Stimulated activated CD4-positive, alpha-beta T cell treated with anti-CD3 and anti-CD28 coated beads, Interleukin-4, amount 100 ng/mL, for 24 hours (primary cell): ENCODE measurements at regions not wholly inside any gene's neighbourhood (a gene's known extent, or its start where the extent isn't known, plus 50 kb on each side); places are given as distances from the start of the nearest gene placed in this dataset.

ENCODE experiments used
- DNase-seq: peaks from one replicate; pipeline ENCODE4 v3.0.0-alpha.2; 2020

DNA sequence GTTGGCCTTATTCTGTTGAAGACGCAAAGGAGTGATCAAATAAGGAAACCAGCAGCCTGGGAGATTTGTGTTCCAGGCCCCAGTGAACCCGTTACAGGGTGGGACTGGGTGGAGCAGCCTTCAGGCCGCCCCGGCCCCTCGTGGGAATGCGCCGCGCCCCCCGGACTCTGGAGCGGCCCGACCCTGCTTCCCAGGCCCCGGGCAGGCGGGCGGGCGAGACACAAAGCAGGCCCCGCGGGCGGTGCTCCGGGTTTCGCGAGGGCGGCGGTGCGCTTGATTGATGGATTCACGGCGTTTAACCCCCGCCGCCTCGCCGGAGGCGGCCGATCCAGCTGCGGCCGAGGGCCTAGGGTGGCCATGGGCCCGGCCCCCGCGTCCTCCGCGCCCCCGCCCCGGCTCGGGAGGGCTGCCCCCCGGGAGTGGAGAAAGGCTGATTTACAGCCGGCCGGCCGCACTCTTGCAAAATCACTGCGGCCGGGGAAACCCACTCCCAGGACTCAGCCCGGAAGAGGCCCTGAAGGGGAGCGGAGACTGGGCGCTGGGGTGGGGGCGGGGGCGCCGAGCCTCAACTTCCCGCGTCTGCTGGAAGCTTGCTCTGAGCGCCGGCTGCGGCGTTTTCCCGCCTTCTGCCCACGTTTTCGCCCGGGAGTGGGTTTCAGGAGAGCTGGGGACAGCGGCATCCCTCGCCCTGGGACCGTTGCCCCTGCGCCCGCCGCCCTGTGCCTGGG, 299.6 kb upstream of the NFE2L3 start:
- no peak for DNase-seq

DNA sequence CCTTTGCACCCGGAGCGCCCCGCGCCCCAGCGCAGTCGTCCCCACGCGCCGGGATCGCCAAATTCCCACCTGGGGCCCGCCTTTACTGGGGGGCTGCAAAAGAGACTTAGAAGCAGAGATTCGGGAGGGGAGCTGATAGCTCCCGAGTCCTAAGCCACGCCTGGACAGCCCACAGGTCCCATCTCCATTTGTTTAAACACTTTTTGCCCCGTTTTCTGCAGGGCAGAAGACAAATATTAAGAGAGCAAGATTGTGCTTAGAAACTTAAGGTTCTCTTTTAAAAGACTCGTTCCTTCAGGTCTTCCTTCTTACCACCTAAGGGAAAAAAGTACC, 299.1 kb upstream of the NFE2L3 start:
- DNase-seq: no peak

- DNase-seq: no peak
Observed at GRCh38 chr7:25853314-25853713, 298.7 kb upstream of the NFE2L3 start.

GRCh38 chr7:25854059-25854458, 297.9 kb upstream of the NFE2L3 start:
- DNase-seq: no peak

DNA sequence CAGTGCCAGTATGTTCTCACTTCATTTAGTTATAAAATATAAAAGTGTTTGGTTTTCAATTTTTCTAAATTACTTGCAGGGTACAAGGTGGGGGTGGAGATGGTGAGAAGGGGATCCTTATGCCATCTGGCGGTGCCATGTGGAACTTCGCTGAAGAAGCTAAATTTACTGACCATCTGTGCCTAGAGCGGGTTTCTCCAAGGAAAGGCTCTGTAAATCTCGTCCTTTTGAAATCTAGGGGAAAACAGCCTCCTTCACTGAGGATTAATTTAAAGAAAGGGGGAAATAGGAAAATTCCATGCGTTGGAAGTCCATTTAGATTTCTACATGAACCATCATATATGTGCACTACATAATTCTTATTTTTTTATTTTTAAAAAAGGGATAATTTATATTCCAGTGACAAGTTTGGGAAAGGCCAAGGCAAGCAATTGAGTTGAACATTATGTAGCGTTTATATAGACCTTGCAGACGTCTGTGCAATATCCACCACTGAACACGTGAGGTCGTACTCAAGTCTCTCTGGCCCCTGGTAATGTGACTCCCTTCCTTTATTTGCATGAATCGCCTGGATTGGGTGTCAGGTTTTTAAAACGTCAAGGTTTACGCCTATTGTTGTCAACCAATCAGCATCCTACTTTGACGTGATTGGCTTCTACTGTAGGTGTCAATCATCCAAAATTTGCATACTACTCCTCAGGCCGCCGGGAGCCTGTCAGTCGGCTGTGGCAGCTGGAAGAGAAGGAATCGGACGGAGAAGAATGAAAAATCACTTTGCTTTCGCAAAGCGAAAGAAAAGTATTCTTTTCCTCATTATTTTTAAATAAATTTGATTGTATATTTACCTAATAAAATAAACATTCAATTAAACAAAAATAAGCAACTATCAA, 297.1 kb upstream of the NFE2L3 start:
- peak; percentile 16 for DNase-seq

DNA sequence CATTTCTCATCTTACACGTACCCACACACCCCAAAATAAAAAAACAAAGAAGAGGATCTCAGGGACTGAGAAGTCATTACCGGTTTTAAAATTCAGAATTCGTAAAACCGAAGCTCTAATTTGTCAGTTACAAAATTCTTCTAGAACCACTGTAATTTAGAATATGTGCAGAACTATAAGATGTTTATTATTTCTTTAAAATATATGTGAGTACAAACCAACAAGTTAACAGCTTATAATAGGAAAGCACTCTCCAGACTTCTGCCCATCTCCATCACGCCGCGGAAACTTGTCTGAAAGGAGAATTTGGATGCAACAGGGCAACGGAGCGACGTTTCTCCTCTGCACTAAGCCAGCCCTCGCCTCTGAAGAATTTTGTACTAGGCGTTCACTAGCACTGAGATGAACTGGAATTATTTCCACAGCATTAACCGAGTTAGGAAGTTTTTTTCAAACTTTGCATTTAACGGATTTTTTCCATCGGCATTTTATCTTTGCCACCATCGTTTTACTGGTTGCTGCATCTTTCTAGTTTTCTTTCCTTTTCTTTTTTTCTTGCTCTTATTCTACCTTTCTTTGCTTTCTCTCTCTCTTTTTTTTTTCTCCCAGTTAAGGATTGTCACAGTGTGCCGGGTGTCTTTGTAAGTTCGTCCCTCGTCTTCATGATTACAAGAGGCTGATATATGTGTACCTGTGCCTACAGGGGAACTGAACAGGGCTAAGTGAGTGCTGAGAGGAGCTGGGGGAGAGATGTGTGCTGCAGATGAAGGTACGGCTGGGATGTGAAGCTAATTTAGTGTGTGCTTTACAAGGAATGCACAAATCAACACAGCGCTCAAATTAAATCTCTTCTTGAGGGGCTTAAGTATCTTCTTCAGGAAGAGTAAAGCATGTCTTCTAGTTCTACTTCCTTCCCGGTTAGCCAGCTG, 295.9 kb upstream of the NFE2L3 start:
- DNase-seq: no peak

GRCh38 chr7:25857376-25858067, 294.5 kb upstream of the NFE2L3 start:
- DNase-seq: no peak

DNA sequence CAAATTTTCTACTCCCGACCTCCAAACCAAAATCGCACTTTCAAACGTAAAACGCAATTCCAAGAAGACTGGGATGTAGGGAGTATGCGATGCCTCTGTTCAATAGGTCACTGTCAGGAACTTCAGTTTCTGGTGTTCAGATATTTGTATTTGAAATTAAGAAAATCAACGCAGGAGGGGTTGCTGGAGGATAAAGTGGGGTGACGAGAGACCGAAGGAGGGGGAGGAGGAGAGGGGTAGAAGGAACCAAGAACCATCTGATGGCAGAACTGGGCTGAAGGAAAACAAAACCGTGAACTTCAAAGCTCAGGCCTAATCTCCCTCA, 293.8 kb upstream of the NFE2L3 start:
- no peak for DNase-seq

DNA sequence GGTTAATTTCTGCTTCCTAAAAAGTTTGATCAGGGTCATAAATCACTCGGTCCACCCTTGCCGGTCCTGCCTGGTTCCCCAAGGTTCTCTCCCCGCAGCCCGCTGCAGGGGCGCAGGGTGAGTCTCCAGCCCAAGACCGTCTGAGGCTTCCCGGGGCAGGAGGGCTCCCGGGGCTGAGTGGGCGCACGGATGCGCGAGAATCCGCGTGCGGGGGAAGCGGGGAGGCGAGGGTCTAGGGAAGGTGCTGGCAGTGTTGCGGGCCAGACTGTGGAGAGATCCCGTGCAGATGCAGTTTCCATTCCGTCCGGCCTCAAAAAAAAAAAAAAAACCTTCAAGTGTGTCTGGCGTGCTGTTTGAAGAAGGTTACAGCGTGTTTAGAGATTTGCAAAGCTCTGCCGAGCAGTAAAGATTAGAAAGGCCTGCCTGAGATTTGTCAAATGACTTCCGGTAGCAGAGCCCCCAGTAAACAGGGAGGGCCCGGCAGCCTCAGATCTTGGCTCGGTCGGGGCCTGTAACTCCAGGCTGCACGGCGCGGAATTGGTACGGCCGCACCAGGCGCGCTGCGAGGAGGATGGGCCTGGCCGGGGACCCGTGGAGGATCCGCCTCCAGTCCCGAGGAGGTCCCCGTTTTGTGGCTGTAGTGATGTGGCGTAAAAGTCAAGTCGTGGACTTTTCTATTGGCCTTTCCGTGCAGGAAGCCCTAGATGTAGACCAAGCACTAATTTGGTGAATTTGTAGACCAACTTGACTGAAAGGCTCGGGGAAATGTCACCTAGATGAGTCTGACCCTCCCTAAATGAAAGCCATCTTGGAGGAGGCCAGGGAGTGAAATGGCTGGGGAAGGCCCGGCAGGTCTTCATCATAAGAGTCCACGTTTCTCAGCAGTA, 293.2 kb upstream of the NFE2L3 start:
- DNase-seq: no peak

GRCh38 chr7:25859412-25860274, 292.4 kb upstream of the NFE2L3 start:
- DNase-seq: no peak

GRCh38 chr7:25860275-25861163, 291.5 kb upstream of the NFE2L3 start:
- DNase-seq: no peak

DNA sequence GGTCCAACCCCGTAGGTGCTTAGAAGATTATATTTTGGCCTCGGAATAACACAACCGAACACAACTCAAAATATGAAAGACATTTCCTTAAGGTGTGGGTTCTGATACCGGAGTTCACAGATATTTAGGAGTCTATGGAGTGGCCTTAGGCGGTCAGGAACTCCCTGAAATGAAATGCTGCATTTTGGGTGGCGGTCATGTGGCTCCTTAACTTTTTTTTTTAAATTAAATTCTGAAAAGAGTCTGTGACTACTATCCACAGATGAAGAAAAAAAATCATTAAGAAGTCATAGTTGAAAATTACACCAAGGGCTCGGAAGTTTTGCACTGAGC, 290.9 kb upstream of the NFE2L3 start:
- no peak for DNase-seq

DNA sequence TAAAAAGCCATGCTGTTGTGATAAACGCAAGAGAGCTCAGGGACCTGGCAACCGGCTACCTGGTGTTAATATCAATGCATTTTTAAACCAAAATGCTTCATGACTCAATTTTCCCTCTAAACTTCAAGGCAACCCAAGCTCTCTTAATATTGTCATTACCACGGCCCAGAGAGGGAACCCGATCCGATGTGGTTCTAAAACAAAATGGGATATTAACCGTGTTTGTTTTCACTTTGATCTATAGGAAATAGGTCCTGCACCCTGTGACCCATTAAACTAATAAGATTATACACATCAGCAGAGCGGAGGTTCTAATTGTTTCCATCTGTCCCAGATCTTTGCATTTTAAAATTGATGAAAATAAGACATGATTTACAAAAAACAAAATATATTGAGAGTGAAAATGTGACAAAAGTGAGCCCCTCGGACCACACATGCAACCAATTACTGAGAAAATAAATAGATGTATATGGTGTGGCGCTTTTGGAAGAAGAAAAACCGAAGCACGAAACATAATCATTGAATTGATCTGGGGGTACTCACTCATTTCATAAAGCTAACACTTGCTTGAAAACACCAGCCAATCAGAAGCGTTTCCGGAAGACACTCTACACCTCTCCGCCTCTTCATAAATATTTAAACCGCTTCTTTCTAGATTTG, 290.3 kb upstream of the NFE2L3 start:
- no peak for DNase-seq

- DNase-seq: peak; percentile 75
Observed at GRCh38 chr7:25862261-25863004, 289.6 kb upstream of the NFE2L3 start.

DNA sequence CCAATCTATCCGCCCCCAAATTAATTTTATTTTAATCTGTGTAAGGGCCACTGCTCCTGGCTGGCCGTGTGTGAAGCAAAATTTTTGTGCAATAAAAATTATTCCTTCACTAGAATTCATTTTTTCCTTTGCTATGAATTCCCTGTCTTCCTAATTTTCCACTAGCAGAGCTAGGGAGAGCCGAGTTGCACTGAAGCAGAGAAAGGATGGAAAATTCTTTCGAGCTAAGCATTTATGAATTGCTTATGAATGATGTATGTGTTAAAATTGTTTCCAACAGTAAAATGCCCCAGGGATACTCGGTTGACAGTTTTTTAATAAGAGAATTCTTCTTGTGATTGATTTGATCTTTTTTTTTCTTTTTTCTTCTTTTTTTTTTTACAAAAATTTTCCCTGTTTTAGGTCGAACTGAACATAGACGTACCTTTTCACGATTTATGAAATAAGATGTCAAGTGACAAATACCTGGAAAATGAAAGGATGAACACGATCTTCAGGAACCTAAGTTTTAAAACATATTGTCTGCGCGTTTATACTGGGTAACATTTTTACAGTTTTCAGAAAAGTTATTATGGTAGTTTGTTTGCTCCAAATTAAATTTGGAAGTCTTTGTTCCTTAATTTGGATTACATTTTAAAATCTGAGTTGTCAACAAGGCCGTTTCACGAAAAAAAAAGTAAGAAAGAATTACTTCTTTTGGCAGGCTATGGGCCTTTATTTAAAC, 288.8 kb upstream of the NFE2L3 start:
- DNase-seq: no peak

DNA sequence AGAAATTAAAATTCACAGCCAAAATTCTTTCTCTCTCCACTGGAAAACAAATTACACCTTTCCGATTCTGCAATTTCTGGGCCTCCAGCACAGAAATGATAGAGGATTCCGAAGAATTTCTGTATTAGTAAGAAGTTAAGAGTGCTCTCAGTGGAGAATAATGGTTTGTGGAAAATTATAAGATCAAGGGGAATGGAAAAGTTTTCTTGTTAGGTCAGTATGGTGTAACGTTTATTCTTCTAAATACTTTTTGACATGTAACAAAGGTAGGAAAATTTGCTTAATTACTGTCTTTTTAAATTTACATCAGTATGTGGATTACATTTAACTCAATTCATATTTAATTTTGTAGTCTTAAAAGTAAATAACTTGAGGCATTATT, 288.3 kb upstream of the NFE2L3 start:
- no peak for DNase-seq

DNA sequence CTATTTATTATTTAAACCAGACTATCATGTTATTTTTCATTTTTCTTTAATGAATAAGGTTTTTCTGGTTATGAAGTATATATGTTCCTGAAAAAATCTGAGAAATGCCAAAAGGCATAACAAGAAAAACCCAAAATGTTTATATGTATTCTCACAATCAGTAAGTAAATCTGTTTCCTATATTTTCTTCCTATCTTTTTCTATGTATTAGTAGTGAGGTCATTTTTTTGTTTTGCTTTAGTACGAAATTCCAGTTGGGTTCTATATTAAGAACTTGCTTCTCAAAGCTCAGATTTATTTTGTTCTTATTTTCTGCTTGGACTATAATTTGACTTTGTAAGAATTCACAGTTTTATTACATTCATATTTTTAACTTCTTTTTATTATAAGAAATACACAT, 287.5 kb upstream of the NFE2L3 start:
- DNase-seq: no peak
